DOHH2 (cell line): ENCODE measurements at regions not wholly inside any gene's neighbourhood (a gene's known extent, or its start where the extent isn't known, plus 50 kb on each side); places are given as distances from the start of the nearest gene placed in this dataset.

Experiments
- H3F3A ChIP-seq: fragments of 200-600 bp; sonication (generic), shearing (Covaris generic); 2 replicates; pipeline ENCODE4 v1.6.0; 2016; ENCODE audit warnings: antibody characterized with exemption, mild to moderate bottlenecking; ENCODE audit not compliant: control insufficient read depth, insufficient read depth
- H3K27ac ChIP-seq: fragments of 200-600 bp; sonication (generic); 2 replicates; pipeline ENCODE4 v1.5.1; 2014; ENCODE audit warnings: low read depth, mild to moderate bottlenecking, low read length, moderate library complexity
- H3K27me3 ChIP-seq: fragments of 200-600 bp; sonication (generic); 2 replicates; pipeline ENCODE4 v1.6.1; 2014; ENCODE audit warnings: mild to moderate bottlenecking, low read length, mixed read lengths; ENCODE audit not compliant: control insufficient read depth
- H3K36me3 ChIP-seq: fragments of 200-600 bp; sonication (generic); 2 replicates; pipeline ENCODE4 v1.6.1; 2014; ENCODE audit warnings: mild to moderate bottlenecking, low read length, moderate library complexity, mixed read lengths; ENCODE audit not compliant: control insufficient read depth
- H3K4me1 ChIP-seq: fragments of 200-600 bp; sonication (generic); 2 replicates; pipeline ENCODE4 v1.6.1; 2014; ENCODE audit warnings: mild to moderate bottlenecking, low read length, mixed read lengths; ENCODE audit not compliant: control insufficient read depth
- H3K4me2 ChIP-seq: fragments of 200-600 bp; sonication (generic); 2 replicates; pipeline ENCODE4 v1.6.0; 2014; ENCODE audit warnings: mild to moderate bottlenecking, low read length, moderate library complexity
- H3K4me3 ChIP-seq: fragments of 200-600 bp; sonication (generic); 2 replicates; pipeline ENCODE4 v1.5.1; 2014; ENCODE audit warnings: mild to moderate bottlenecking, low read length, mixed read lengths
- H3K79me2 ChIP-seq: fragments of 200-600 bp; sonication (generic); 2 replicates; pipeline ENCODE4 v1.6.1; 2014; ENCODE audit warnings: mild to moderate bottlenecking, low read length, mixed read lengths; ENCODE audit not compliant: control insufficient read depth
- H3K9me2 ChIP-seq: fragments of 200-600 bp; sonication (generic); replicated peaks from 2 replicates; pipeline ENCODE4 v1.6.1; 2014; ENCODE audit warnings: mild to moderate bottlenecking, low read length, mixed read lengths; ENCODE audit not compliant: control insufficient read depth
- H3K9me3 ChIP-seq: fragments of 200-600 bp; sonication (generic); 2 replicates; pipeline ENCODE4 v1.6.1; 2014; ENCODE audit warnings: antibody characterized with exemption, low read length, mixed read lengths; ENCODE audit not compliant: control insufficient read depth, insufficient read depth
- H4K20me1 ChIP-seq: fragments of 200-600 bp; sonication (generic); 2 replicates; pipeline ENCODE4 v1.6.0; 2014; ENCODE audit warnings: low read depth, mild to moderate bottlenecking, antibody characterized with exemption, low read length, moderate library complexity; ENCODE audit not compliant: control insufficient read depth, insufficient read depth
- EZH2phosphoT487 ChIP-seq: fragments of 200-600 bp; sonication (generic); IDR thresholded peaks from 2 replicates; pipeline ENCODE4 v1.6.1; 2017; ENCODE audit warnings: borderline replicate concordance, mild to moderate bottlenecking, antibody characterized with exemption, low read length, moderate library complexity, mixed read lengths
- TF ChIP-seq, protein P1 (sequence below): fragments of 200-600 bp; sonication (generic); IDR thresholded peaks from one replicate; pipeline ENCODE4 v1.5.1; 2014; ENCODE audit warnings: antibody characterized with exemption, mild to moderate bottlenecking, low read depth, low read length; ENCODE audit not compliant: poor library complexity, severe bottlenecking

DNA sequence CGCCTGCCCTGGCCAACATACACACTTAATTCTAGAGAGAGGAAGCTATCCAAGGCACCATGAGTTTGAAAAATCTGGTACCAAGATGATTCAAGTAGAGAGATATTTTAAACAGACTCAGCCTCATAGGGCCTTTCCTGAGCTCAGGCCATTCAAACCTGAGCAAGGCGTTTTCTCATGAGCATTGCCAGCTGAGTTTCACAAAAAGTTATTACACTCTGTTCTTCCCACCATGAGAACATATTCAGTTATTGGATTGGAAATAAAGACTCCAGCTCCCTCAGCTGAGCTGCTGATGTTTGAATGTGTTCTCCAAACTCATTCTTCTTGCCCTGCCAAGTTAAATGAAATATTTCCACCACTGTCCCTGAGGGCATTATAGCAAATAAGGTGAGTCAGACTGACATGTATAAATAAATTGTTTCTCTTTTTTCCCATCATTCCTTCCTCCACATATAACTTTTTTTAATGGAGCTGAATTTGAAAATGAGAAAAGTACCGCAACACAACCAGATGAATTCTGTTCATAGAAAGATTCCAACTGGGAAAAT is 429.6 kb downstream of the RAB28 start:
- H3K4me1 ChIP-seq: no peaks in the 10 kb centered on the region
- no peaks in the 10 kb centered on the region for H4K20me1 ChIP-seq
- no peak overlapping the region for H3K4me2 ChIP-seq
- H3K27ac ChIP-seq: no peak overlapping the region
- H3F3A ChIP-seq: no peaks in the 10 kb centered on the region
- H3K9me3 ChIP-seq: no peaks in the 10 kb centered on the region
- no peak overlapping the region for H3K4me3 ChIP-seq
- no peaks in the 10 kb centered on the region for H3K9me2 ChIP-seq
- H3K36me3 ChIP-seq: no peaks in the 10 kb centered on the region
- TF ChIP-seq EZH2phosphoT487: no peak
- TF ChIP-seq, protein P1, sequence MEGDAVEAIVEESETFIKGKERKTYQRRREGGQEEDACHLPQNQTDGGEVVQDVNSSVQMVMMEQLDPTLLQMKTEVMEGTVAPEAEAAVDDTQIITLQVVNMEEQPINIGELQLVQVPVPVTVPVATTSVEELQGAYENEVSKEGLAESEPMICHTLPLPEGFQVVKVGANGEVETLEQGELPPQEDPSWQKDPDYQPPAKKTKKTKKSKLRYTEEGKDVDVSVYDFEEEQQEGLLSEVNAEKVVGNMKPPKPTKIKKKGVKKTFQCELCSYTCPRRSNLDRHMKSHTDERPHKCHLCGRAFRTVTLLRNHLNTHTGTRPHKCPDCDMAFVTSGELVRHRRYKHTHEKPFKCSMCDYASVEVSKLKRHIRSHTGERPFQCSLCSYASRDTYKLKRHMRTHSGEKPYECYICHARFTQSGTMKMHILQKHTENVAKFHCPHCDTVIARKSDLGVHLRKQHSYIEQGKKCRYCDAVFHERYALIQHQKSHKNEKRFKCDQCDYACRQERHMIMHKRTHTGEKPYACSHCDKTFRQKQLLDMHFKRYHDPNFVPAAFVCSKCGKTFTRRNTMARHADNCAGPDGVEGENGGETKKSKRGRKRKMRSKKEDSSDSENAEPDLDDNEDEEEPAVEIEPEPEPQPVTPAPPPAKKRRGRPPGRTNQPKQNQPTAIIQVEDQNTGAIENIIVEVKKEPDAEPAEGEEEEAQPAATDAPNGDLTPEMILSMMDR: no peak
- H3K79me2 ChIP-seq: no peaks in the 10 kb centered on the region
- H3K27me3 ChIP-seq: no peaks in the 10 kb centered on the region

DNA sequence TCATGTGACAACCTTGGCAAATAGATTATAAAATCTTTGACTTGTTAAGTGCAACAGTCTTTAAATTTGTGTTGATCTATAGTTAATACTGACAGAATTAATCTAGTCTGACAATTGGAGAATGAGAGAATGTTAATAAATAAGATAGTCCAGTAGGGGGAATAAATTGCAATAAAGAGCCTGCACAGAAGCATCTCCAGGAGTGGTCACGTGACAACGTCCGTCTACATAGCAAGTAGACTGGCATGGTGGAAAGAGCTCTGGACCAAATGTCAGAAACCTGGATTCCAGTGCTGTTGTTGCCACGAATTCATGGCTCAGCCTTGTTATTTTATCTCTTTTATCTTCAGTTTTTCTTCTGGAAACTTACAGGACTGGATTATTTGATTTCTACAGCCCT is 436.5 kb downstream of the RAB28 start:
- H3K27me3 ChIP-seq: no peaks in the 10 kb centered on the region
- H3K9me3 ChIP-seq: no peaks in the 10 kb centered on the region
- no peaks in the 10 kb centered on the region for H3K79me2 ChIP-seq
- TF ChIP-seq EZH2phosphoT487: no peak
- TF ChIP-seq, protein P1: no peak
- H4K20me1 ChIP-seq: no peaks in the 10 kb centered on the region
- no peaks in the 10 kb centered on the region for H3K36me3 ChIP-seq
- H3K4me2 ChIP-seq: no peak overlapping the region
- H3K4me1 ChIP-seq: no peaks in the 10 kb centered on the region
- no peak overlapping the region for H3K4me3 ChIP-seq
- no peaks in the 10 kb centered on the region for H3K9me2 ChIP-seq
- no peaks in the 10 kb centered on the region for H3F3A ChIP-seq
- H3K27ac ChIP-seq: no peak overlapping the region

DNA sequence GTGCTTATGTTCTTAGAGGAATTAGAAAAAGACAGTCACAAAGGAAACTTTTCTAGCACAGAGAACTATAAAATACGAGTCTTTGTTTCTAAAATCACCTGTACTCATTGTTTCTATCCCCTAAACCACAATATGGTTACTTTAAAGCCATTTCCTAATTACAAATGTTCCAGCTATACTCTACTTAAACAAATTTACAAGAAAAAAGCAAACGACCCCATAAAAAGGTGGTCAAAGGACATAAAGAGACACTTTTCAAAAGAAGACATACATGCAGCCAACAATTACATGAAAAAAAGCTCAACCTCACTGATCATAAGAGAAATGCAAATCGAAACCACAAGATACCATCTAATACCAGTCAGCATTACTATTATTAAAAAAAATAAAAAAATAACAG is 447.3 kb downstream of the RAB28 start:
- H3K4me2 ChIP-seq: no peak overlapping the region
- no peaks in the 10 kb centered on the region for H3K27me3 ChIP-seq
- H3K27ac ChIP-seq: no peak overlapping the region
- no peaks in the 10 kb centered on the region for H3K9me2 ChIP-seq
- H3K4me1 ChIP-seq: no peaks in the 10 kb centered on the region
- H3K4me3 ChIP-seq: no peak overlapping the region
- H3K9me3 ChIP-seq: no peaks in the 10 kb centered on the region
- no peaks in the 10 kb centered on the region for H3F3A ChIP-seq
- H3K36me3 ChIP-seq: no peaks in the 10 kb centered on the region
- TF ChIP-seq, protein P1: no peak
- no peak for TF ChIP-seq EZH2phosphoT487
- no peaks in the 10 kb centered on the region for H3K79me2 ChIP-seq
- no peaks in the 10 kb centered on the region for H4K20me1 ChIP-seq
